Stimulated activated CD4-positive, alpha-beta T cell treated with anti-CD3 and anti-CD28 coated beads, Interleukin-2, amount 100 ng/mL, for 4 hours (primary cell): ENCODE measurements at regions not wholly inside any gene's neighbourhood (a gene's known extent, or its start where the extent isn't known, plus 50 kb on each side); places are given as distances from the start of the nearest gene placed in this dataset.
"Not testable (repeated sequence)": the region's sequence is repeated elsewhere in the genome, so short reads cannot be mapped to it uniquely, and the experiment has no call there.

ENCODE experiments used
- DNase-seq: peaks from one replicate; pipeline ENCODE4 v3.0.0-alpha.2; 2020; ENCODE audit warnings: low read depth

GRCh38 chr3:153552887-153553604, 391.0 kb downstream of the RAP2B start:
- DNase-seq: no peak

GRCh38 chr3:153553605-153553945, 391.5 kb downstream of the RAP2B start:
- no peak for DNase-seq

- DNase-seq: no peak
Observed at GRCh38 chr3:153555919-153556318, 393.9 kb downstream of the RAP2B start.

DNA sequence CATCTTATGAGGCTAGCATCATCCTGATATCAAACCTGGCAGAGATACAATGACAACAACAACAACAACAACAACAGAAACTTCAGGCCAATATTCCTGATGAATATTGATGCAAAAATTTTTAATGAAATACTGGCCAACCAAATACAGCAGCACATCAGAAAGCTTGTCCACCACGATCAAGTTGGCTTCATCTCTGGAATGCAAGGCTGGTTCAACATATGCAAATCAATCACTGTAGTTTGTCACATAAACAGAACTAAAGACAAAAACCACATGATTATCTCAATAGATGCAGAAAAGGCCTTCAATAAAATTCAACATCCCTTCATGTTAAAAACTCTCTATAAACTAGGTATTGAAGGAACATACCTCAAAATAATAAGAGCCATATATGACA, 397.3 kb downstream of the RAP2B start:
- not testable (repeated sequence) for DNase-seq

- DNase-seq: no peak
Observed at GRCh38 chr3:153567011-153567410, 405.0 kb downstream of the RAP2B start.

DNA sequence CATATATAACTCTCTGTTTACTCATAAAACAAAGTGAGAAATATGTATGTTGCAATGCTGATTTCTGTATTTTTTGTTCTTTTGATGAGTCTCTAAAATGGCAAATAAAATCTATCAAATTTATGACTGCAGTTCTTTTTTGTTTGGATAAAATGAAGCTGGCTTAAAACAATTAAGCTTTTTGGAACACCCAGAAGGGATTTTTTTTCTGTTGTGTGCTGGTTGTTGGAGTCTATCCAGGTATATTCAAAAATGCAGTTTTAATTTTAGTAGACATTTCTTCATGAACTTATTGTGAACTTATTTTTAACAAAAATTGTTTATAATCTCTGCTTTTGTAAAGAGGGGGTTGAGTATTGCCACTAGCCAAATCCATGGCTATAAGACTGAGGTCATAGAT, 405.5 kb downstream of the RAP2B start:
- no peak for DNase-seq

- DNase-seq: not testable (repeated sequence)
Observed at GRCh38 chr3:153570481-153570880, 408.5 kb downstream of the RAP2B start.

DNA sequence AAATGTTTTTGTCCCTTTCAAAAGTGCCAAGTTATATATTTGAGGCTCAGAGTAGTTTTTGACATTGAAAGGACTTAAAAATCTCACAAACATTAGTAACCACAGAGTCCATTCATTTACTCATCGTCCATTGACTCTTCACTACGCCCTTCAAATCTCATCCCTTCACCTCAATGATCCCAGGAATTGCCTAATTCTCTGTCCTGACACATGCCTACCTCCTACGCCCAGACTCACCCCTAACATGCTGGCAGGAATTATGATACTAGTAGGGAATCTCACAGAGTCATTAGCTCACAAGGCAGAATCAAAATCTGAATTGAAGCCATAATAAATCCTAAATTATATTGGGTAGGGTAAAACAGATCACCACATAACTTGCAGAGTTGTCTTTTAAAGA, 410.1 kb downstream of the RAP2B start:
- DNase-seq: no peak

GRCh38 chr3:153572654-153573053, 410.6 kb downstream of the RAP2B start:
- no peak for DNase-seq

DNA sequence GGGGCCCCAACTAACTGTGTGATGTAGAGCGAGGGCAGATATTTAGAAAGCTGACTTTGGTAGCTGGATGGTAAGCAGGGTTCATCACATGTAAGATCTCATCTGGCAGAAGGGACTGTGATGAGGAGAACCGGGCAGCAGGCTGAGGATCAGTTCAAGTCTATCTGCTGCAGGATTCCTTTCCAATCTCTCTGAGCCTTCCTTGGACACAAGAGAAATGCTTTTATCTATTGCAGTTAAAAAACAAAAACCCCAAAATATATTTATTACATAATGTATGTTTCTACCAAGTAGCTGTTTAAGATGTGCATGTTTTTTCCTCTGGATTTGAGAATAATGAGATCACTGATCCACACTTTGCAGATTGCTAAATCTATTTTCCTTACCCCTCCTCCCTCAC, 411.5 kb downstream of the RAP2B start:
- DNase-seq: no peak

DNA sequence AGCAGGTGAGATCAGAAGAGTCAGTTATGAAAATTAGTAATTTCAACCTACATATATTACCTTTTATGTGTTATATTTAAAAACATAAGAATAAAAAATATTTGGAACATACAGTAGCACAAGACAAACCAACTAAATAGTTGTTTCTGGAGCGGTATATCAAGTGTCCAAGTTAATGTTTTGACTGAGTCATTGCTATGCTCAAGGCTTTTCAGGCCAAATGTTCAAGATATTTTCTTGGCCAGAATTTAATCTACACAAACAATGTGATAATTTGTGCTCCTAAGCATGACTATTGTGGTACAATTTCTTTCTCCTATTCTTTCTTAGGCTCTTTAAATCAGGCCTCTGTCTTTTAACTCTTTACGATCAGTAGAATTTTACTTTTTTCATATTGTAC, 412.4 kb downstream of the RAP2B start:
- no peak for DNase-seq

GRCh38 chr3:153577059-153577736, 415.2 kb downstream of the RAP2B start:
- no peak for DNase-seq

GRCh38 chr3:153578046-153578445, 416.0 kb downstream of the RAP2B start:
- DNase-seq: no peak

DNA sequence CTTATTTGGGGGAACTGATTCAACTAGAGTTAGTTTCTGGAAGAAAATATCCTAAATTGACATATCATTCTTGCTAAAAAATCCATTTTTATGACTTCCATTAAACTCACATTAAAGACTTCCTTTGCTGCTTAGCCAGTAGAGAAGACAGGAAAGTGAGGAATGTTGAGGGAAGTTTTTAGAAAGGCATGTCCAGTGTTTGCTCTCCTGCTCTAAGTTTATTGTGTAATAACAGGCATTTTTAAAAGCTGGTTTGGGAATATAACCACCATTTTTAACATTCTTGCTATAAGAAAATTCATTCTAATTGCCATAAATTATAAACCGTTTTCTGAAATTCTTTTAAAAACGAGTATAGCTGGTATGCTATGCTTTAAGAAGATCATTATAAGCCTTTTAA, 428.0 kb downstream of the RAP2B start:
- DNase-seq: no peak

GRCh38 chr3:153591561-153592245, 429.7 kb downstream of the RAP2B start:
- DNase-seq: no peak

- no peak for DNase-seq
Observed at GRCh38 chr3:153595186-153595815, 433.3 kb downstream of the RAP2B start.

DNA sequence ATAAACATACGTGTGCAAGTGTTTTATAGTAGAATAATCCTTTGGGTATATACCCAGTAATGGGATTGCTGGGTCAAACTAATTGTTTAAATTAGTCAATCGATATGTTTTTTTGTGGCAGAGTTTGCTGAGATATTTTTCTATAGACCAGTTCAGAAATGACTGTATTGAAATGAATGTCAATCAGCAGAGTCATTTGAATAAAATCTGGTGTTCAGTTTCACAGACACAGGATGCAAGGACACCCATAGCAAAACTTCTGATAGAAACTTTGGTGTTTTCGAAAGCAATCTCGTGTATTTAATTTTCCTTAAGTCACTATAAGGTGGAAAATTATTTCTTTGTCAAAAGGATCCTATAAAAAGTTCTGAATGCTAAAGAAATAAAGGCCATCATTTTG, 434.4 kb downstream of the RAP2B start:
- DNase-seq: no peak

DNA sequence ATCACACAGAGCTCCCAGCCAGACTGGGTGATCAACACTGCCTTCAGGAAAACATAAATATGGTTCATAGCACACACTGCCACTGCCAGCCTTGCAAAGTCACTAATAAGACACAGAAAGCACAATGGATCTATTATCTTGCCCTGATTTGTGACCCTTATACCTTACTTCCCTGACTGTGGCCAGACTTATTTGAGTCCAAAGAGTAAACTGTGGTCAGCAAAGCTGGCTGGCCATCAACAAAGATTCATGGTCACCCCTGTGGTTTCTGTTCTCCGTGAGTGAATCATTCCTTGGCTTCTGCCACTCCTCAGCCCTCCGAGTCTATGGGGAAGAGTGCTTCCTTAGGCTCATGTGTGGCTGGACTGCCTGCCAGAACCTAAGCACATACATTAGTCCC, 437.7 kb downstream of the RAP2B start:
- DNase-seq: no peak

DNA sequence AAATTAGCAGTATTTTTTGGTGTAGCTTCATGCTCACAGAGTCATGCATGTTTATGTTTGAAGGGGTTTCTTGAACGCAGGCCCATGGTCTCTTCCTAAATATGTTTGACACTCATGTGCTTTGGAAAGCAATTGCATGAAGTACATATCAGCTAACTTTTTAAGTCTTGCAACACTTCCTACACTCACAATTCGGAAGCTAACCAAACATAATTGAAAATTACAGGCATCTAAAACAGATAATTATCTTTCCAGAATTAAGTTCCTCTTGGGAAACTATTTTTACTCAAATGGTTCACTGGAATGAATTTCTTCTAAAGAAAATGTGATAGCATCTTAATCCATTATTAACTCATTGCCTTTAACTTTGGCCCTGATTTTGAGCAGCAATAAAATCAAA, 438.9 kb downstream of the RAP2B start:
- no peak for DNase-seq

- DNase-seq: no peak
Observed at GRCh38 chr3:153601374-153601853, 439.4 kb downstream of the RAP2B start.

GRCh38 chr3:153602801-153603200, 440.8 kb downstream of the RAP2B start:
- no peak for DNase-seq

GRCh38 chr3:153614140-153614539, 452.1 kb downstream of the RAP2B start:
- DNase-seq: no peak

DNA sequence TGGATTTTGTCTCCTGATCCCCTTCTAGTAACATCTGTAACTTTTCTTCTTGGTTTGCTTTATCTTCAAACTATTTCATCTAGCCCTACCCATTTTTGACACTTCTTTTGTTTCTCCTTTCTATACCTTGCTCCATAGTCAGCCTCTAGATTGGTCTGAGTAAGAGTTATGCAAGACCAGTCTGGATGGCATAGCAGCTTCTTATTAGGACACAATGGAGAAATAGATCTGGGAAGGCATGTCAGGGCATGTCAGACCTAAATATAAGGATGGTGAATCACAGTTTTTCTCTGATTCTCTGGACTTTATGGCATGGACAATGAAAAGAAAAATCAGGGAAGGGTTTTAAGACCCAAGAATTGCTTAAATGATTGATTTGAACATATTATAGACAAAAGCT, 452.5 kb downstream of the RAP2B start:
- no peak for DNase-seq
